ENCODE measurements at regions not wholly inside any gene's neighbourhood (a gene's known extent, or its start where the extent isn't known, plus 50 kb on each side); places are given as distances from the start of the nearest gene placed in this dataset.

- peak; percentile 65 for DNase-seq
Observed at GRCh38 chr2:37472959-37473358, 128.5 kb downstream of the QPCT start.

GRCh38 chr2:37476411-37476810, 132.0 kb downstream of the QPCT start:
- no peak for DNase-seq

GRCh38 chr2:37477921-37478320, 133.5 kb downstream of the QPCT start:
- DNase-seq: no peak

GRCh38 chr2:37481244-37481643, 136.8 kb downstream of the QPCT start:
- no peak for DNase-seq

GRCh38 chr2:37489041-37489456, 144.6 kb downstream of the QPCT start:
- no peak for DNase-seq

GRCh38 chr2:37489536-37489935, 145.1 kb downstream of the QPCT start:
- DNase-seq: no peak

GRCh38 chr2:37493425-37493824, 149.0 kb downstream of the QPCT start:
- no peak for DNase-seq

- DNase-seq: no peak
Observed at GRCh38 chr2:37499113-37499512, 154.7 kb downstream of the QPCT start.

GRCh38 chr2:37500031-37500430, 155.6 kb downstream of the QPCT start:
- DNase-seq: no peak

GRCh38 chr2:37501113-37501512, 156.7 kb downstream of the QPCT start:
- no peak for DNase-seq

GRCh38 chr2:37506407-37507050, 162.1 kb downstream of the QPCT start:
- no peak for DNase-seq

GRCh38 chr2:37507051-37507410, 162.6 kb downstream of the QPCT start:
- DNase-seq: no peak

GRCh38 chr2:37507703-37508102, 163.3 kb downstream of the QPCT start:
- no peak for DNase-seq

- DNase-seq: no peak
Observed at GRCh38 chr2:37512971-37513370, 158.5 kb downstream of the CDC42EP3 start.

GRCh38 chr2:37523814-37524362, 147.6 kb downstream of the CDC42EP3 start:
- DNase-seq: peak; percentile 37

GRCh38 chr2:37526323-37526722, 145.1 kb downstream of the CDC42EP3 start:
- no peak for DNase-seq

- DNase-seq: no peak
Observed at GRCh38 chr2:37526856-37527255, 144.6 kb downstream of the CDC42EP3 start.

- peak; percentile 25 for DNase-seq
Observed at GRCh38 chr2:37527361-37527760, 144.1 kb downstream of the CDC42EP3 start.

GRCh38 chr2:37529830-37530415, 141.5 kb downstream of the CDC42EP3 start:
- DNase-seq: no peak

GRCh38 chr2:37532503-37532902, 138.9 kb downstream of the CDC42EP3 start:
- DNase-seq: no peak

- DNase-seq: no peak
Observed at GRCh38 chr2:37537316-37537715, 134.1 kb downstream of the CDC42EP3 start.

GRCh38 chr2:37541516-37541915, 129.9 kb downstream of the CDC42EP3 start:
- no peak for DNase-seq

GRCh38 chr2:37543999-37544557, 127.4 kb downstream of the CDC42EP3 start:
- no peak for DNase-seq

- no peak for DNase-seq
Observed at GRCh38 chr2:37544591-37545031, 126.8 kb downstream of the CDC42EP3 start.
